Neural cell (in vitro differentiated cells): ENCODE measurements at regions not wholly inside any gene's neighbourhood (a gene's known extent, or its start where the extent isn't known, plus 50 kb on each side); places are given as distances from the start of the nearest gene placed in this dataset.

Experiments used
- H2AFZ ChIP-seq: fragments of 200-600, 300-800 bp; sonication (generic), shearing (Covaris generic); 2 replicates; pipeline ENCODE4 v1.6.0; 2014; ENCODE audit warnings: low read depth, mild to moderate bottlenecking, antibody characterized with exemption, low read length, moderate library complexity
- H3F3A ChIP-seq: fragments of 200-600 bp; shearing (Covaris generic); 2 replicates; pipeline ENCODE4 v1.6.1; 2016; ENCODE audit warnings: mild to moderate bottlenecking, moderate library complexity, mixed read lengths, antibody characterized with exemption, low read length; ENCODE audit not compliant: insufficient read depth, poor library complexity, severe bottlenecking
- H3K27ac ChIP-seq: fragments of 200-600, 300-800 bp; sonication (generic), shearing (Covaris generic); 2 replicates; pipeline ENCODE4 v1.5.1; 2014; ENCODE audit warnings: mild to moderate bottlenecking, low read length, moderate library complexity
- H3K27me3 ChIP-seq: fragments of 300-800, 200-600 bp; sonication (generic), shearing (Covaris generic); 2 replicates; pipeline ENCODE4 v1.6.0; 2014; ENCODE audit warnings: mild to moderate bottlenecking, low read depth, low read length, moderate library complexity; ENCODE audit not compliant: insufficient read depth
- H3K36me3 ChIP-seq: fragments of 300-800, 200-600 bp; sonication (generic), shearing (Covaris generic); 2 replicates; pipeline ENCODE4 v1.5.1; 2014; ENCODE audit warnings: mild to moderate bottlenecking, antibody characterized with exemption, low read length, moderate library complexity; ENCODE audit not compliant: insufficient read depth
- H3K4me2 ChIP-seq: fragments of 300-800, 200-600 bp; sonication (generic), shearing (Covaris generic); 2 replicates; pipeline ENCODE4 v1.6.0; 2014; ENCODE audit warnings: mild to moderate bottlenecking, low read length
- H3K4me3 ChIP-seq: fragments of 300-800, 200-600 bp; sonication (generic), shearing (Covaris generic); 2 replicates; pipeline ENCODE4 v1.5.1; 2014; ENCODE audit warnings: mild to moderate bottlenecking, low read length, moderate library complexity
- H3K79me2 ChIP-seq: fragments of 200-600 bp; shearing (Covaris generic); replicated peaks from 2 replicates; pipeline ENCODE4 v1.6.0; 2014; ENCODE audit warnings: mild to moderate bottlenecking, low read length, moderate library complexity; ENCODE audit not compliant: insufficient read depth
- H3K9ac ChIP-seq: fragments of 300-800, 200-600 bp; sonication (generic), shearing (Covaris generic); 2 replicates; pipeline ENCODE4 v1.6.1; 2016; ENCODE audit warnings: mild to moderate bottlenecking, low read length, mixed read lengths
- H3K9me2 ChIP-seq: fragments of 200-600 bp; shearing (Covaris generic); 2 replicates; pipeline ENCODE4 v1.6.1; 2016; ENCODE audit warnings: mild to moderate bottlenecking, low read length, mixed read lengths; ENCODE audit not compliant: insufficient read depth
- H3K9me3 ChIP-seq: fragments of 200-600, 300-800 bp; sonication (generic), shearing (Covaris generic); 2 replicates; pipeline ENCODE4 v1.6.1; 2016; ENCODE audit warnings: mild to moderate bottlenecking, mixed run types, low read length, moderate library complexity, mixed read lengths
- H4K20me1 ChIP-seq: fragments of 200-600 bp; shearing (Covaris generic); 2 replicates; pipeline ENCODE4 v1.6.1; 2016; ENCODE audit warnings: mild to moderate bottlenecking, mixed run types; ENCODE audit not compliant: insufficient read depth
- CTCF ChIP-seq: fragments of 450-650 bp; IDR thresholded peaks from 2 replicates; pipeline ENCODE4 v1.5.1; 2014; ENCODE audit warnings: antibody characterized with exemption, mild to moderate bottlenecking, moderate library complexity; ENCODE audit not compliant: poor library complexity, severe bottlenecking
- EP300 ChIP-seq: fragments of 450-650 bp; conservative IDR thresholded peaks from 2 replicates; pipeline ENCODE4 v1.6.1; 2014; ENCODE audit warnings: antibody characterized with exemption, mild to moderate bottlenecking, moderate library complexity; ENCODE audit not compliant: poor library complexity, severe bottlenecking
- EZH2 ChIP-seq: fragments of 200-600, 300-800 bp; shearing (Covaris generic), sonication (generic); IDR thresholded peaks from 2 replicates; pipeline ENCODE4 v1.6.1; 2014; ENCODE audit warnings: antibody characterized with exemption, low read length, borderline replicate concordance, mild to moderate bottlenecking; ENCODE audit not compliant: insufficient read depth, poor library complexity, severe bottlenecking
- MXI1 ChIP-seq: fragments of 450-650 bp; conservative IDR thresholded peaks from 2 replicates; pipeline ENCODE4 v1.6.1; 2014; ENCODE audit warnings: antibody characterized with exemption, mild to moderate bottlenecking; ENCODE audit not compliant: poor library complexity, severe bottlenecking
- POLR2AphosphoS5 ChIP-seq: IDR thresholded peaks from 2 replicates; pipeline ENCODE4 v1.6.1; 2012
- RAD21 ChIP-seq: fragments of 450-650 bp; conservative IDR thresholded peaks from 2 replicates; pipeline ENCODE4 v1.6.1; 2014; ENCODE audit warnings: antibody characterized with exemption, mild to moderate bottlenecking, moderate library complexity
- SMC3 ChIP-seq: fragments of 450-650 bp; conservative IDR thresholded peaks from 2 replicates; pipeline ENCODE4 v1.6.1; 2014; ENCODE audit warnings: antibody characterized with exemption, mild to moderate bottlenecking, moderate library complexity; ENCODE audit not compliant: poor library complexity
- TAF1 ChIP-seq: IDR thresholded peaks from 2 replicates; pipeline ENCODE4 v1.6.1; 2012; ENCODE audit warnings: low read depth
- TF ChIP-seq, protein P1 (sequence below): IDR thresholded peaks from 2 replicates; pipeline ENCODE4 v1.6.1; 2012; ENCODE audit warnings: borderline replicate concordance

GRCh38 chr13:105847527-105848291 lies 687.8 kb downstream of the EFNB2 start:
- no peaks in the 10 kb centered on the region for H3K79me2 ChIP-seq
- H4K20me1 ChIP-seq: no peaks in the 10 kb centered on the region
- TF ChIP-seq SMC3 (no peak), RAD21 (no peak), EP300 (no peak), TAF1 (no peak), POLR2AphosphoS5 (no peak), CTCF (no peak), EZH2 (no peak), MXI1 (no peak)
- TF ChIP-seq, protein P1, sequence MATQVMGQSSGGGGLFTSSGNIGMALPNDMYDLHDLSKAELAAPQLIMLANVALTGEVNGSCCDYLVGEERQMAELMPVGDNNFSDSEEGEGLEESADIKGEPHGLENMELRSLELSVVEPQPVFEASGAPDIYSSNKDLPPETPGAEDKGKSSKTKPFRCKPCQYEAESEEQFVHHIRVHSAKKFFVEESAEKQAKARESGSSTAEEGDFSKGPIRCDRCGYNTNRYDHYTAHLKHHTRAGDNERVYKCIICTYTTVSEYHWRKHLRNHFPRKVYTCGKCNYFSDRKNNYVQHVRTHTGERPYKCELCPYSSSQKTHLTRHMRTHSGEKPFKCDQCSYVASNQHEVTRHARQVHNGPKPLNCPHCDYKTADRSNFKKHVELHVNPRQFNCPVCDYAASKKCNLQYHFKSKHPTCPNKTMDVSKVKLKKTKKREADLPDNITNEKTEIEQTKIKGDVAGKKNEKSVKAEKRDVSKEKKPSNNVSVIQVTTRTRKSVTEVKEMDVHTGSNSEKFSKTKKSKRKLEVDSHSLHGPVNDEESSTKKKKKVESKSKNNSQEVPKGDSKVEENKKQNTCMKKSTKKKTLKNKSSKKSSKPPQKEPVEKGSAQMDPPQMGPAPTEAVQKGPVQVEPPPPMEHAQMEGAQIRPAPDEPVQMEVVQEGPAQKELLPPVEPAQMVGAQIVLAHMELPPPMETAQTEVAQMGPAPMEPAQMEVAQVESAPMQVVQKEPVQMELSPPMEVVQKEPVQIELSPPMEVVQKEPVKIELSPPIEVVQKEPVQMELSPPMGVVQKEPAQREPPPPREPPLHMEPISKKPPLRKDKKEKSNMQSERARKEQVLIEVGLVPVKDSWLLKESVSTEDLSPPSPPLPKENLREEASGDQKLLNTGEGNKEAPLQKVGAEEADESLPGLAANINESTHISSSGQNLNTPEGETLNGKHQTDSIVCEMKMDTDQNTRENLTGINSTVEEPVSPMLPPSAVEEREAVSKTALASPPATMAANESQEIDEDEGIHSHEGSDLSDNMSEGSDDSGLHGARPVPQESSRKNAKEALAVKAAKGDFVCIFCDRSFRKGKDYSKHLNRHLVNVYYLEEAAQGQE: no peak
- no peak overlapping the region for H3K4me3 ChIP-seq
- H3K9me2 ChIP-seq: no peaks in the 10 kb centered on the region
- H3K36me3 ChIP-seq: no peaks in the 10 kb centered on the region
- H3K9me3 ChIP-seq: no peaks in the 10 kb centered on the region
- no peaks in the 10 kb centered on the region for H3F3A ChIP-seq
- no peak overlapping the region for H3K27ac ChIP-seq
- no peak overlapping the region for H2AFZ ChIP-seq
- H3K4me2 ChIP-seq: no peak overlapping the region
- no peaks in the 10 kb centered on the region for H3K27me3 ChIP-seq
- H3K9ac ChIP-seq: no peak overlapping the region

GRCh38 chr13:105846923-105847322 lies 688.5 kb downstream of the EFNB2 start:
- H3K36me3 ChIP-seq: no peaks in the 10 kb centered on the region
- H4K20me1 ChIP-seq: no peaks in the 10 kb centered on the region
- no peaks in the 10 kb centered on the region for H3K79me2 ChIP-seq
- H3K9me2 ChIP-seq: no peaks in the 10 kb centered on the region
- no peaks in the 10 kb centered on the region for H3K9me3 ChIP-seq
- H3K27me3 ChIP-seq: no peaks in the 10 kb centered on the region
- H3K9ac ChIP-seq: no peak overlapping the region
- no peak overlapping the region for H2AFZ ChIP-seq
- H3K4me3 ChIP-seq: no peak overlapping the region
- TF ChIP-seq, protein P1: no peak
- TF ChIP-seq RAD21 (no peak), POLR2AphosphoS5 (no peak), MXI1 (no peak), CTCF (no peak), EZH2 (no peak), TAF1 (no peak)
- no peak overlapping the region for H3K4me2 ChIP-seq
- H3K27ac ChIP-seq: no peak overlapping the region
- no peaks in the 10 kb centered on the region for H3F3A ChIP-seq
